ENCODE measurements at regions not wholly inside any gene's neighbourhood (a gene's known extent, or its start where the extent isn't known, plus 50 kb on each side); places are given as distances from the start of the nearest gene placed in this dataset.

DNA sequence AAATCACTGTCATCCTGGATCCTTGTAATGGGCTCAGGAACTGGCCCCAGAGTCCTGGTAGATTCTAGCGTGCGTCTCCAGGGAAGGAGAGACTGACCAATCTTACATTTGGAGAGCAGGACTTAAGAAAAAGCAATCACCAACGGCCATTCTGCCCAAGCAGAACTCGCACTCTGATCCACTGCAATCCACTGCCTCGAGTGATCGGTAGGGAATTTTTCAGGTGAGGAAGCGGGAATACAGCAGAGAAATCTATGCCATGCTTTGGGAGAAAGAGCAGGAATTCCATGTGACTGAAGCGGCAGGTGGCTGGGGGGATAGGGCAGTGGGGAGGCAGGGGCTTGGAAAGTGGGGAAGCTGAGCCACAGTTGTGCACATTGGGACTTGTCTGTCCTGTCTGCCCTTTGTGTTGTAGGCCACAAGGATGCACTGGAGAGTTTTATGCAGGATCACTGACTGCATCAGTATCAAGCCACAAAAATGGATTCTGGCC lies 143.9 kb upstream of the HS3ST2 start:
- TF ChIP-seq CTCF (IDR thresholded peaks at IDR 0.05) (no peak), POLR2A (IDR thresholded peaks at IDR 0.05) (no peak)
